SK-N-SH (cell line): ENCODE measurements at regions not wholly inside any gene's neighbourhood (a gene's known extent, or its start where the extent isn't known, plus 50 kb on each side); places are given as distances from the start of the nearest gene placed in this dataset.

Source experiments
- CTCF ChIA-PET: fragments of 300-600, 350-600 bp; formaldehyde crosslinking; extraction: SDS; loops from one replicate; lab custom pipeline; 2021; lab: Yijun Ruan, JAX
- POLR2A ChIA-PET: fragments of 350-600 bp; sonication (Branson Sonifier 250); formaldehyde crosslinking; extraction: SDS; loops from one replicate; lab custom pipeline; 2020; ENCODE audit warnings: antibody characterized with exemption, inconsistent platforms; lab: Yijun Ruan, JAX
- DNase-seq: peaks from one replicate; pipeline ENCODE4 v3.0.0; 2012
- H2AFZ ChIP-seq: fragments of 200-600 bp; sonication (generic); 2 replicates; pipeline ENCODE4 v1.8.1; 2016; ENCODE audit warnings: antibody characterized with exemption, mild to moderate bottlenecking, low read depth
- H3F3A ChIP-seq: fragments of 200-600 bp; sonication (generic); replicated peaks from 2 replicates; pipeline ENCODE3; 2016; ENCODE audit warnings: antibody characterized with exemption, mild to moderate bottlenecking; ENCODE audit not compliant: insufficient read depth
- H3K27ac ChIP-seq, 2 experiments: fragments of 200-500 bp in 1 of 2; fragments of 200-600 bp in 1 of 2; sonication (Bioruptor generic) in 1 of 2; sonication (generic), shearing (Covaris generic) in 1 of 2; 2 replicates each; pipeline versions ENCODE4 v1.5.1 to v1.6.1; 2014 to 2016; ENCODE audit warnings: low read depth in 2 of 2, inconsistent platforms in 1 of 2, low read length in 1 of 2, mild to moderate bottlenecking in 1 of 2, mixed read lengths in 1 of 2
- H3K27me3 ChIP-seq: fragments of 200-600 bp; sonication (generic), shearing (Covaris generic); 2 replicates; pipeline ENCODE4 v1.6.1; 2016; ENCODE audit warnings: mixed run types; ENCODE audit not compliant: insufficient read depth
- H3K36me3 ChIP-seq, 2 experiments: fragments of 200-500 bp in 1 of 2; fragments of 200-600 bp in 1 of 2; sonication (Bioruptor generic) in 1 of 2; sonication (generic) in 1 of 2; replicated peaks in 1 of 2; 2 replicates each; pipeline versions ENCODE3 to v1.5.1; 2014 to 2016; ENCODE audit warnings: low read length in 1 of 2, mild to moderate bottlenecking in 1 of 2; ENCODE audit not compliant: insufficient read depth in 2 of 2, control insufficient read depth in 1 of 2
- H3K4me1 ChIP-seq, 2 experiments: fragments of 200-500 bp in 1 of 2; fragments of 200-600 bp in 1 of 2; sonication (Bioruptor generic) in 1 of 2; sonication (generic), shearing (Covaris generic) in 1 of 2; 2 replicates each; pipeline versions ENCODE4 v1.5.1 to v1.6.1; 2014 to 2016; ENCODE audit warnings: low read depth in 1 of 2, low read length in 1 of 2, mixed run types in 1 of 2; ENCODE audit not compliant: insufficient read depth in 2 of 2, control insufficient read depth in 1 of 2
- H3K4me2 ChIP-seq: fragments of 200-600 bp; sonication (generic), shearing (Covaris generic); 2 replicates; pipeline ENCODE4 v1.6.1; 2017; ENCODE audit warnings: mixed run types
- H3K4me3 ChIP-seq, 2 experiments: fragments of 200-500 bp in 1 of 2; fragments of 200-600 bp in 1 of 2; sonication (Bioruptor generic) in 1 of 2; sonication (generic), shearing (Covaris generic) in 1 of 2; 2 replicates each; pipeline versions ENCODE4 v1.5.1 to v1.8.1; 2014 to 2016; ENCODE audit warnings: low read depth in 2 of 2, inconsistent platforms in 1 of 2, low read length in 1 of 2, mild to moderate bottlenecking in 1 of 2, mixed read lengths in 1 of 2, moderate library complexity in 1 of 2
- H3K79me2 ChIP-seq: fragments of 200-600 bp; sonication (generic); 2 replicates; pipeline ENCODE4 v1.8.1; 2017; ENCODE audit warnings: mild to moderate bottlenecking; ENCODE audit not compliant: insufficient read depth
- H3K9ac ChIP-seq: fragments of 200-600 bp; sonication (generic); 2 replicates; pipeline ENCODE4 v1.6.1; 2017; ENCODE audit warnings: mixed run types
- H3K9me2 ChIP-seq: fragments of 200-600 bp; sonication (generic); 2 replicates; pipeline ENCODE4 v1.6.1; 2017; ENCODE audit warnings: mixed run types
- H3K9me3 ChIP-seq: fragments of 200-600 bp; sonication (generic); 2 replicates; pipeline ENCODE4 v1.6.1; 2017; ENCODE audit warnings: mixed run types, mild to moderate bottlenecking, moderate library complexity
- H4K20me1 ChIP-seq: fragments of 200-600 bp; sonication (generic); 2 replicates; pipeline ENCODE4 v1.6.1; 2017; ENCODE audit warnings: mild to moderate bottlenecking, mixed run types; ENCODE audit not compliant: insufficient read depth
- ELF1 ChIP-seq: IDR thresholded peaks from 2 replicates; pipeline ENCODE4 v1.4.0; 2012
- EP300 ChIP-seq, 2 experiments: IDR thresholded peaks; 2 replicates each; pipeline versions ENCODE4 v1.4.0 to v1.6.1; 2012; ENCODE audit warnings: borderline replicate concordance in 1 of 2, low read depth in 1 of 2, low read length in 1 of 2
- EZH2phosphoT487 ChIP-seq: fragments of 200-600 bp; sonication (generic); IDR thresholded peaks from 2 replicates; pipeline ENCODE4 v1.6.1; 2017; ENCODE audit warnings: low read depth, mixed run types, mild to moderate bottlenecking, antibody characterized with exemption, moderate library complexity, borderline replicate concordance
- GABPA ChIP-seq: IDR thresholded peaks from 2 replicates; pipeline ENCODE4 v1.4.0; 2012; ENCODE audit warnings: low read depth, mild to moderate bottlenecking
- GATA2 ChIP-seq: sonication (generic); formaldehyde crosslinking; IDR thresholded peaks from 2 replicates; pipeline ENCODE4 v1.5.0; 2020; ENCODE audit warnings: mild to moderate bottlenecking, missing genetic modification reagents
- MEF2A ChIP-seq: IDR thresholded peaks from 2 replicates; pipeline ENCODE4 v1.4.0; 2012; ENCODE audit warnings: low read depth, borderline replicate concordance
- MXI1 ChIP-seq: IDR thresholded peaks from 2 replicates; pipeline ENCODE4 v1.6.1; 2012; ENCODE audit warnings: mild to moderate bottlenecking, low read depth, low read length, improper control_type of control experiment
- NRF1 ChIP-seq: IDR thresholded peaks from 2 replicates; pipeline ENCODE4 v1.6.1; 2012; ENCODE audit warnings: low read depth, mild to moderate bottlenecking, low read length
- POLR2AphosphoS5 ChIP-seq: IDR thresholded peaks from 2 replicates; pipeline ENCODE4 v1.6.1; 2012; ENCODE audit warnings: low read depth, low read length
- RXRA ChIP-seq: IDR thresholded peaks from 2 replicates; pipeline ENCODE4 v1.4.0; 2012; ENCODE audit warnings: low read depth, mild to moderate bottlenecking, borderline replicate concordance
- TAF1 ChIP-seq: IDR thresholded peaks from 2 replicates; pipeline ENCODE4 v1.6.1; 2012; ENCODE audit warnings: low read depth, mild to moderate bottlenecking, low read length, moderate library complexity, borderline replicate concordance
- WGBS: methylation state at CpG from one replicate; pipeline ENCODE4 v1.1.6; 2017; ENCODE audit warnings: low lambda C conversion rate; 5-methylcytosine and 5-hydroxymethylcytosine counted together
- TF ChIP-seq, protein P1 (sequence below): fragments of 150-350 bp; IDR thresholded peaks from 2 replicates; pipeline ENCODE4 v1.6.1; 2017; ENCODE audit warnings: antibody characterized with exemption, low read length, low read depth, borderline replicate concordance
- TF ChIP-seq, protein P2 (sequence below): fragments of 200-600 bp; sonication (generic); IDR thresholded peaks from 2 replicates; pipeline ENCODE4 v1.6.1; 2017; ENCODE audit warnings: antibody characterized with exemption, mild to moderate bottlenecking, moderate library complexity
- TF ChIP-seq, protein P3 (sequence below): IDR thresholded peaks from 2 replicates; pipeline ENCODE4 v1.6.1; 2012; ENCODE audit warnings: mild to moderate bottlenecking, low read depth, low read length, moderate library complexity

DNA sequence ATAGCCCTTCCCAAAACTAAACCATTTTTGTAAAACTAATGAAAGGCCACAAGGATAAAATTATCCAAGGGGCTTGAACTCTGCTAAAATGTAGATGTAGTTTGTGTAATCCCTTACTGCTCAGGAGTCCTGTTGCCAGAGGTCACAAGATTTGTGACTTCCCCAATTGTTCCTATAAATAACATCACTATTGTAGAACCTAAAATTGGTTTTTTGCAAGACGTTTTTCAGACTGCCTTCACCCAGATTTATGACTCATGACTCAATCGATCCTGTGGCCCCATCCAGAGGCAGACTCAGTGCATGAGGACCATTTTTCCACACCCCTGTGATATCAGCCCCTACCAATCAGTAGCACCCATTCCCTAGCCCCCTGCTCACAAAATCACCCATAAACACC is 61.5 kb upstream of the RASSF8 start:
- DNase-seq: no peak
- H3F3A ChIP-seq: no peaks in the 10 kb centered on the region
- POLR2A ChIA-PET: no interaction called here
- H2AFZ ChIP-seq: no peak overlapping the region
- H3K9ac ChIP-seq: no peak overlapping the region
- H3K36me3 ChIP-seq: no peaks in the 10 kb centered on the region
- no peak for TF ChIP-seq POLR2AphosphoS5
- no peak for TF ChIP-seq TAF1
- TF ChIP-seq GABPA: no peak
- no peak for TF ChIP-seq EZH2phosphoT487
- TF ChIP-seq, protein P1, sequence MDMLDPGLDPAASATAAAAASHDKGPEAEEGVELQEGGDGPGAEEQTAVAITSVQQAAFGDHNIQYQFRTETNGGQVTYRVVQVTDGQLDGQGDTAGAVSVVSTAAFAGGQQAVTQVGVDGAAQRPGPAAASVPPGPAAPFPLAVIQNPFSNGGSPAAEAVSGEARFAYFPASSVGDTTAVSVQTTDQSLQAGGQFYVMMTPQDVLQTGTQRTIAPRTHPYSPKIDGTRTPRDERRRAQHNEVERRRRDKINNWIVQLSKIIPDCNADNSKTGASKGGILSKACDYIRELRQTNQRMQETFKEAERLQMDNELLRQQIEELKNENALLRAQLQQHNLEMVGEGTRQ: no peak
- no peak for TF ChIP-seq ELF1
- TF ChIP-seq, protein P2, sequence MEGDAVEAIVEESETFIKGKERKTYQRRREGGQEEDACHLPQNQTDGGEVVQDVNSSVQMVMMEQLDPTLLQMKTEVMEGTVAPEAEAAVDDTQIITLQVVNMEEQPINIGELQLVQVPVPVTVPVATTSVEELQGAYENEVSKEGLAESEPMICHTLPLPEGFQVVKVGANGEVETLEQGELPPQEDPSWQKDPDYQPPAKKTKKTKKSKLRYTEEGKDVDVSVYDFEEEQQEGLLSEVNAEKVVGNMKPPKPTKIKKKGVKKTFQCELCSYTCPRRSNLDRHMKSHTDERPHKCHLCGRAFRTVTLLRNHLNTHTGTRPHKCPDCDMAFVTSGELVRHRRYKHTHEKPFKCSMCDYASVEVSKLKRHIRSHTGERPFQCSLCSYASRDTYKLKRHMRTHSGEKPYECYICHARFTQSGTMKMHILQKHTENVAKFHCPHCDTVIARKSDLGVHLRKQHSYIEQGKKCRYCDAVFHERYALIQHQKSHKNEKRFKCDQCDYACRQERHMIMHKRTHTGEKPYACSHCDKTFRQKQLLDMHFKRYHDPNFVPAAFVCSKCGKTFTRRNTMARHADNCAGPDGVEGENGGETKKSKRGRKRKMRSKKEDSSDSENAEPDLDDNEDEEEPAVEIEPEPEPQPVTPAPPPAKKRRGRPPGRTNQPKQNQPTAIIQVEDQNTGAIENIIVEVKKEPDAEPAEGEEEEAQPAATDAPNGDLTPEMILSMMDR: no peak
- TF ChIP-seq GATA2: no peak
- TF ChIP-seq, all 33 proteins: peak for 0
- Histone ChIP-seq H4K20me1 (no peaks in the 10 kb centered on the region), H3K4me1 (no peaks in the 10 kb centered on the region), H3K27ac (no peak overlapping the region), H3K4me2 (no peak overlapping the region), H3K27me3 (no peaks in the 10 kb centered on the region), H3K9me2 (no peaks in the 10 kb centered on the region), H3K4me3 (no peak overlapping the region), H3K79me2 (no peaks in the 10 kb centered on the region), H3K9me3 (peaks cover 8% of the 10 kb centered on the region; the same call in 1 of the 2 replicates)
- CTCF ChIA-PET: no interaction called here
- 28% methylated on average over 2 of the region's 2 CpGs for WGBS

DNA sequence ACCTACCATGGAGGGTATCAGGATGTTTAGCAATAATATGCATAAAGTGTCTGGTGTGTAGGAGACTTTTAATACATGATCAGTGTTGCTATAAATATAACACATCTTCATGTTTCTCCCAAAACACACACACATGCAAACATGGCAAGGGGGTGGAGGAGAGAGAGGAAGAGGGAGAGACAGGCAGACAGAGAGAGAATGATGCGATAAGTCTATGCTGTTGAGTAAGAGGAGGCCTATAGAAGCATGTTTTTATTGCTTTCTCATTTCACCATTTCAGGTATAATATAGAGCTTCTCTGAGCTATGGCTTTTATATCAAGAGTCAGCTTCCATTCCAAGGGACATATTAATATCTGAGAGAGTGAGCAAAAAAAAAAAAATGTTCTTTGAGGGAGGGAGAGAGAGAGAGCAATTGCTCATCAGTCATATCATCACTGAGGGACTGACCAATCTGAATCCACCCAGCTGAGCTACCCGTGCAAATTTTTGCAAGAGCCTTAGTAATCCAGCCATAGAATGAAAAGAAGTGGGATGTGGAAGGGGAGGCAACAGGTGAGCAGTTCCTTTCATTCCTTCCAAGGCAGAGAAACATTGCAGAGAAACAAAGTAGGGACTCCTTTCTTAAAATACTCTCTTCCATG is 54.8 kb upstream of the RASSF8 start:
- WGBS: 82% methylated on average over 2 of the region's 2 CpGs
- Histone ChIP-seq H3F3A (no peaks in the 10 kb centered on the region), H3K79me2 (no peaks in the 10 kb centered on the region), H3K9me3 (no peaks in the 10 kb centered on the region), H3K36me3 (no peaks in the 10 kb centered on the region), H3K9ac (no peak overlapping the region), H3K4me1 (no peaks in the 10 kb centered on the region), H3K4me2 (no peak overlapping the region), H4K20me1 (no peaks in the 10 kb centered on the region), H3K9me2 (no peaks in the 10 kb centered on the region), H3K27ac (no peak overlapping the region), H3K4me3 (no peak overlapping the region), H3K27me3 (no peaks in the 10 kb centered on the region), H2AFZ (no peak overlapping the region)
- DNase-seq: no peak
- POLR2A ChIA-PET: no interaction called here
- TF ChIP-seq NRF1: no peak
- TF ChIP-seq MEF2A: no peak
- TF ChIP-seq EZH2phosphoT487: no peak
- TF ChIP-seq EP300 (IDR thresholded peaks at IDR 0.05; ENCODE audit: borderline replicate concordance in 1 of 2, low read depth in 1 of 2, low read length in 1 of 2): no peak
- no peak for TF ChIP-seq GABPA
- no peak for TF ChIP-seq RXRA
- TF ChIP-seq, protein P3, sequence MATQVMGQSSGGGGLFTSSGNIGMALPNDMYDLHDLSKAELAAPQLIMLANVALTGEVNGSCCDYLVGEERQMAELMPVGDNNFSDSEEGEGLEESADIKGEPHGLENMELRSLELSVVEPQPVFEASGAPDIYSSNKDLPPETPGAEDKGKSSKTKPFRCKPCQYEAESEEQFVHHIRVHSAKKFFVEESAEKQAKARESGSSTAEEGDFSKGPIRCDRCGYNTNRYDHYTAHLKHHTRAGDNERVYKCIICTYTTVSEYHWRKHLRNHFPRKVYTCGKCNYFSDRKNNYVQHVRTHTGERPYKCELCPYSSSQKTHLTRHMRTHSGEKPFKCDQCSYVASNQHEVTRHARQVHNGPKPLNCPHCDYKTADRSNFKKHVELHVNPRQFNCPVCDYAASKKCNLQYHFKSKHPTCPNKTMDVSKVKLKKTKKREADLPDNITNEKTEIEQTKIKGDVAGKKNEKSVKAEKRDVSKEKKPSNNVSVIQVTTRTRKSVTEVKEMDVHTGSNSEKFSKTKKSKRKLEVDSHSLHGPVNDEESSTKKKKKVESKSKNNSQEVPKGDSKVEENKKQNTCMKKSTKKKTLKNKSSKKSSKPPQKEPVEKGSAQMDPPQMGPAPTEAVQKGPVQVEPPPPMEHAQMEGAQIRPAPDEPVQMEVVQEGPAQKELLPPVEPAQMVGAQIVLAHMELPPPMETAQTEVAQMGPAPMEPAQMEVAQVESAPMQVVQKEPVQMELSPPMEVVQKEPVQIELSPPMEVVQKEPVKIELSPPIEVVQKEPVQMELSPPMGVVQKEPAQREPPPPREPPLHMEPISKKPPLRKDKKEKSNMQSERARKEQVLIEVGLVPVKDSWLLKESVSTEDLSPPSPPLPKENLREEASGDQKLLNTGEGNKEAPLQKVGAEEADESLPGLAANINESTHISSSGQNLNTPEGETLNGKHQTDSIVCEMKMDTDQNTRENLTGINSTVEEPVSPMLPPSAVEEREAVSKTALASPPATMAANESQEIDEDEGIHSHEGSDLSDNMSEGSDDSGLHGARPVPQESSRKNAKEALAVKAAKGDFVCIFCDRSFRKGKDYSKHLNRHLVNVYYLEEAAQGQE: no peak
- no peak for TF ChIP-seq MXI1
- TF ChIP-seq, all 33 proteins: peak for 0
- CTCF ChIA-PET: no interaction called here
